Neural crest cell (in vitro differentiated cells): ENCODE measurements at regions not wholly inside any gene's neighbourhood (a gene's known extent, or its start where the extent isn't known, plus 50 kb on each side); places are given as distances from the start of the nearest gene placed in this dataset.

Experiments used
- DNase-seq: peaks from one replicate; pipeline ENCODE4 v3.0.0; 2021; ENCODE audit warnings: low read depth, mixed read lengths, low spot score
- H3K27ac Mint-ChIP-seq: one replicate; pipeline ENCODE4 v1.8.0; 2021; ENCODE audit warnings: mild to moderate bottlenecking, mixed read lengths; ENCODE audit not compliant: unreplicated experiment
- H3K27me3 Mint-ChIP-seq: 2 replicates; pipeline ENCODE4 v1.8.0; 2021; ENCODE audit warnings: low read depth, mild to moderate bottlenecking, mixed read lengths
- H3K36me3 Mint-ChIP-seq: 2 replicates; pipeline ENCODE4 v1.8.0; 2021; ENCODE audit warnings: low read depth, mild to moderate bottlenecking, mixed read lengths
- H3K4me1 Mint-ChIP-seq: 2 replicates; pipeline ENCODE4 v1.8.0; 2021; ENCODE audit warnings: mixed read lengths
- H3K4me3 Mint-ChIP-seq: one replicate; pipeline ENCODE4 v1.8.0; 2021; ENCODE audit warnings: mild to moderate bottlenecking, mixed read lengths
- H3K9me3 Mint-ChIP-seq: 2 replicates; pipeline ENCODE4 v1.8.0; 2021; ENCODE audit warnings: mixed read lengths
- TF ChIP-seq, protein P1 (sequence below): fragments of 200-600 bp; sonication (generic); conservative IDR thresholded peaks from 2 replicates; pipeline ENCODE4 v1.5.0; 2021; ENCODE audit warnings: antibody characterized with exemption, mild to moderate bottlenecking

DNA sequence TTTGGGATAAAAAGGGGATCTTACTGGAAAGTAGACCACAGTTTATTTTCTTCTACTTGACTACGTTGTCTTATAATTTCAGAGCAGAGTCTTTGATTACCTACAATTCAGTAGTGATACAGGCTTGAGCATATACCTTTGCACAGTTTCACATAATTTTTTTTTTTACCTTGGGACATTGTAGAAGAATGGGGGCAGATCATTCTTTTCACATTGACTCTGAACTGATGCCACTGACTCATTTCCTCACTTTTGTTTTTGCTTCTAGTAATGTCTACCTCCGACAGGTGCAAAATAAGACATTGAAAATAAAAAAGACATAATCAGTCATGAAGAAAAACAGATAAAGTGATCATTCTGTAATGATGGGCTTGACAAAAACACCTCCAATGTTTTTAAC lies 688.3 kb upstream of the CHORDC1 start:
- no peak overlapping the region for H3K27ac Mint-ChIP-seq
- no peaks in the 10 kb centered on the region for H3K4me1 Mint-ChIP-seq

DNA sequence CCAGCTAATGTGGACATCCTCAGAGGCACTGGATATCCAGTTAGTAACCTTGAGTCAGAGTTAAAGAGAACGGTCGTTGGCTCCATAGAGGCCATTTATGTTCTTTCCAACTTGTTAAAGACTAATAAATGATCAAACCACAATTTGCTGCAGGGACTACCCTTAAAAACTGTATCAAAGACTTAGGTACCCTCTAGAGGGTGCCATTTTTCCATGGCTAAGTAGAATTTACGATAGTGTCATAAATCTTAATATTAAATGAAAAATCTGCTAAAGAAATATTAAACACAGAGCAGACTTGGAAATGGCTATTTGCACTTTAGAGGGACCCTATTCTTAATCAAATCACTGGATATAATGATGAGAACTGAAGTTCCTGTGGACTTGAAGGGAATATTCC lies 685.2 kb upstream of the CHORDC1 start:
- no peak for DNase-seq
- Mint-ChIP-seq H3K27me3 (no peaks in the 10 kb centered on the region), H3K9me3 (no peaks in the 10 kb centered on the region), H3K4me3 (no peak overlapping the region), H3K36me3 (no peaks in the 10 kb centered on the region), H3K4me1 (no peaks in the 10 kb centered on the region), H3K27ac (no peak overlapping the region)
- TF ChIP-seq, protein P1, sequence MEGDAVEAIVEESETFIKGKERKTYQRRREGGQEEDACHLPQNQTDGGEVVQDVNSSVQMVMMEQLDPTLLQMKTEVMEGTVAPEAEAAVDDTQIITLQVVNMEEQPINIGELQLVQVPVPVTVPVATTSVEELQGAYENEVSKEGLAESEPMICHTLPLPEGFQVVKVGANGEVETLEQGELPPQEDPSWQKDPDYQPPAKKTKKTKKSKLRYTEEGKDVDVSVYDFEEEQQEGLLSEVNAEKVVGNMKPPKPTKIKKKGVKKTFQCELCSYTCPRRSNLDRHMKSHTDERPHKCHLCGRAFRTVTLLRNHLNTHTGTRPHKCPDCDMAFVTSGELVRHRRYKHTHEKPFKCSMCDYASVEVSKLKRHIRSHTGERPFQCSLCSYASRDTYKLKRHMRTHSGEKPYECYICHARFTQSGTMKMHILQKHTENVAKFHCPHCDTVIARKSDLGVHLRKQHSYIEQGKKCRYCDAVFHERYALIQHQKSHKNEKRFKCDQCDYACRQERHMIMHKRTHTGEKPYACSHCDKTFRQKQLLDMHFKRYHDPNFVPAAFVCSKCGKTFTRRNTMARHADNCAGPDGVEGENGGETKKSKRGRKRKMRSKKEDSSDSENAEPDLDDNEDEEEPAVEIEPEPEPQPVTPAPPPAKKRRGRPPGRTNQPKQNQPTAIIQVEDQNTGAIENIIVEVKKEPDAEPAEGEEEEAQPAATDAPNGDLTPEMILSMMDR: no peak

More for the DNA sequence above, 688.3 kb upstream of the CHORDC1 start:
- TF ChIP-seq, protein P1: no peak
- Mint-ChIP-seq H3K9me3 (no peaks in the 10 kb centered on the region), H3K4me3 (no peak overlapping the region), H3K36me3 (no peaks in the 10 kb centered on the region), H3K27me3 (no peaks in the 10 kb centered on the region)
- DNase-seq: no peak

DNA sequence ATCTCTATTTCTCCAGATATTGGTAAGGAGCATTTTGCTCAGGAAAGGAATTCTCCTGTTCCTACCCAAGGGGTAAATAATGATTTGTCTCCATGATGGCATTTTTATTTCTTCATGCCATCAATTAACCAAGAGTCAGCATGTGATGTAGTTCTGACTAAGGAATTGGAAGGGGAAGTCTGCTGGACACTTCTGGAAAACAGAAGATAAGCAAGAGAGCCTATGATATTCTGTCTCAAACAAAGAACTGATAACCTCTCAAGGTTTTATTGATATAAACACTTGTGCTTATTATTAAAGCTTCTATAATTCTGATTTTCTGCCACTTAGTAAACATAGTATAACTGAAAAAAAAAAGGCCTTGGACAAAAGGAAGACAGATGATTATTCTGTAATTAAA lies 673.0 kb upstream of the CHORDC1 start:
- no peaks in the 10 kb centered on the region for H3K27me3 Mint-ChIP-seq
- no peak for DNase-seq
- H3K9me3 Mint-ChIP-seq: no peaks in the 10 kb centered on the region
- H3K4me1 Mint-ChIP-seq: no peaks in the 10 kb centered on the region
- TF ChIP-seq, protein P1: no peak
- H3K4me3 Mint-ChIP-seq: no peak overlapping the region
- no peaks in the 10 kb centered on the region for H3K36me3 Mint-ChIP-seq
- H3K27ac Mint-ChIP-seq: no peak overlapping the region

DNA sequence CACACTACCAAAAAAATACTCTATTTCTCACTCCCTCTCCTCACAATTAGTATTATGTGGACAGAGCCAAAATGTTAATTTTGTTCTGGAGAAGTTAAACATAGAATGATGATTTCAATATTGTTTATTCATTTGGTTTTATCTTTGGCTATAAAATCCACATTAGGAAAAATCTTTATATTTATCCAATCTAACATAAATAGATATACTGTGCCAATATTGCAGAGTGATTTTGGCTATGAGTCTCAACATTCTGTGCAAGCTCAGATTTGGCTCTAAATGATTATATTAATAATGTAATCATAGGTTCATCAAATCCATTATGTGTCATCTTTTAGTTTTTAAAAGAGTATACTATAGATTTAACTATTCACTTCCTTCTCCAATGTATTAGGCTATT lies 667.5 kb upstream of the CHORDC1 start:
- no peak overlapping the region for H3K4me3 Mint-ChIP-seq
- H3K27ac Mint-ChIP-seq: no peak overlapping the region
- H3K4me1 Mint-ChIP-seq: no peaks in the 10 kb centered on the region
- DNase-seq: no peak
- TF ChIP-seq, protein P1: no peak
- H3K27me3 Mint-ChIP-seq: no peaks in the 10 kb centered on the region
- H3K9me3 Mint-ChIP-seq: no peaks in the 10 kb centered on the region
- no peaks in the 10 kb centered on the region for H3K36me3 Mint-ChIP-seq

DNA sequence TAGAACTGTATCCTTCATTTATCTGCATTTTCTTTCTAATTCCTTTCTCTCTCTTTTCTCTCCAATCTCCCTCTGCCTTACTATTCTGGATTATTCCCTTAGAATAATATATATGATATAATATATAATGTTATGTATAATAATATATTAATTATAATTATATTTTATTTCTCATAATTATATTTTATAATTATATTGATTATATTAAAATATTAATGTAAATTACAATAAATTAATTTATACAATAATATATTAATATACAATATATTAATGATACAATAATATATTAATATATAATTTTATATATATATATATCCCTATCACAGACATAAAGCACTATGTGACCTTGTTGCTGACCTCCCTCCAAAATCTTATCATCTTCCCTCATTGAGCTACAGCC lies 661.3 kb upstream of the CHORDC1 start:
- H3K4me3 Mint-ChIP-seq: no peak overlapping the region
- peaks cover 3% of the 10 kb centered on the region for H3K9me3 Mint-ChIP-seq
- DNase-seq: no peak
- no peaks in the 10 kb centered on the region for H3K36me3 Mint-ChIP-seq
- H3K4me1 Mint-ChIP-seq: no peaks in the 10 kb centered on the region
- H3K27me3 Mint-ChIP-seq: no peaks in the 10 kb centered on the region
- TF ChIP-seq, protein P1: no peak
- no peak overlapping the region for H3K27ac Mint-ChIP-seq

DNA sequence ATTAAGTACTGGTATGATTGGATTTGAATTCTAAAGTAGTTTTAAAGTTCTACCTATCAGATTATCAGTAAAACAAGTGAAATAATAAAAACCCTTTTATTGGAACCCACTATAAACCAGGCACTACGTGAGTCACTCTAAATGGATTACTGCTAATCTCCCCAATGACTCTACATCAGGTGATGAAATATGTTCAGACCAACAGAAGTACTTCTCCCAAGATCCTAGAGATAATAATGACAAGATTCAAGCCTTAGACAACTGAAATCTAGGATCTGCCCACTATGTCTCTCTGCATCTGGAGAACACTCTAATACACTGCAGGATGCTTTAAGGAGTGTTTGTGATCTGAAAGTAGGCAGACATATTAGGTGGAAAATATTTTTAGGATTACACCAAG lies 652.1 kb upstream of the CHORDC1 start:
- Mint-ChIP-seq H3K27me3 (no peaks in the 10 kb centered on the region), H3K4me3 (no peak overlapping the region), H3K9me3 (no peaks in the 10 kb centered on the region), H3K36me3 (no peaks in the 10 kb centered on the region), H3K4me1 (no peaks in the 10 kb centered on the region), H3K27ac (no peak overlapping the region)
- no peak for DNase-seq
- TF ChIP-seq, protein P1: no peak
